ENCODE measurements at regions not wholly inside any gene's neighbourhood (a gene's known extent, or its start where the extent isn't known, plus 50 kb on each side); places are given as distances from the start of the nearest gene placed in this dataset.

GRCh38 chr10:120995768-120996167, 144.6 kb downstream of the WDR11 start:
- Histone ChIP-seq H4K20me1 (ENCODE audit: control insufficient read depth, insufficient read depth, low read length, poor library complexity, severe bottlenecking) (no peaks in the 10 kb centered on the region), H3K4me3 (ENCODE audit: control extremely low read depth in 1 of 5, extremely low read depth in 1 of 5, insufficient read depth in 1 of 5, low read depth in 2 of 5, low read length in 4 of 5) (no peak overlapping the region), H3K27me3 (replicated peaks in 1 of 4; ENCODE audit: control extremely low read depth in 1 of 4, control insufficient read depth in 3 of 4, insufficient read depth in 4 of 4, low read length in 3 of 4) (no peaks in the 10 kb centered on the region), H2AFZ (ENCODE audit: insufficient read depth, low read depth, low read length, poor library complexity, severe bottlenecking) (no peak overlapping the region), H3K9ac (ENCODE audit: low read length) (no peak overlapping the region), H3K4me1 (ENCODE audit: control insufficient read depth in 2 of 2, insufficient read depth in 2 of 2, low read length in 2 of 2) (no peaks in the 10 kb centered on the region), H3K27ac (ENCODE audit: low read length in 2 of 2) (no peak overlapping the region), H3K4me2 (replicated peaks; ENCODE audit: low read depth, low read length, poor library complexity, severe bottlenecking) (no peak overlapping the region), H3K9me3 (ENCODE audit: control extremely low read depth in 1 of 3, control insufficient read depth in 2 of 3, insufficient read depth in 1 of 3, low read length in 2 of 3) (peaks cover 0 to 22% (median 0%) of the 10 kb centered on the region in 3 donors), H3K36me3 (replicated peaks in 1 of 2; ENCODE audit: control extremely low read depth in 1 of 2, control insufficient read depth in 1 of 2, extremely low read depth in 1 of 2, insufficient read depth in 2 of 2, low read length in 1 of 2) (no peaks in the 10 kb centered on the region), H3K79me2 (ENCODE audit: control insufficient read depth, insufficient read depth, low read length) (no peaks in the 10 kb centered on the region)
- Mint-ChIP-seq H3K27me3 (peaks cover 8% of the 10 kb centered on the region), H3K27ac (no peak overlapping the region), H3K4me1 (no peaks in the 10 kb centered on the region), H3K9me3 (ENCODE audit: insufficient read depth) (no peaks in the 10 kb centered on the region), H3K4me3 (no peak overlapping the region)
- ChIA-PET CTCF (no interaction called here), POLR2A (no interaction called here)
- no peak for DNase-seq
- TF ChIP-seq CTCF (IDR thresholded peaks at IDR 0.05) (no peak), EZH2 (IDR thresholded peaks at IDR 0.05; ENCODE audit: borderline replicate concordance, insufficient read depth, low read depth, low read length, poor library complexity, severe bottlenecking) (no peak)
- 100% methylated on average over 3 of the region's 4 CpGs for WGBS (ENCODE audit: insufficient coverage)
- intact Hi-C loops (cut with micrococcal nuclease), result no loop called here
- ATAC-seq (ENCODE audit: low read depth), result no peak

- no peaks in the 10 kb centered on the region for H4K20me1 ChIP-seq (ENCODE audit: control insufficient read depth, insufficient read depth, low read length, poor library complexity, severe bottlenecking)
- Mint-ChIP-seq H3K9me3 (ENCODE audit: insufficient read depth) (no peaks in the 10 kb centered on the region), H3K4me3 (no peak overlapping the region), H3K27ac (no peak overlapping the region), H3K4me1 (no peaks in the 10 kb centered on the region), H3K27me3 (peaks cover 4% of the 10 kb centered on the region)
- H3K27ac ChIP-seq (ENCODE audit: low read length in 2 of 2), result no peak overlapping the region
- H3K4me3 ChIP-seq (ENCODE audit: control extremely low read depth in 1 of 5, extremely low read depth in 1 of 5, insufficient read depth in 1 of 5, low read depth in 2 of 5, low read length in 4 of 5), result no peak overlapping the region
- H3K27me3 ChIP-seq (replicated peaks in 1 of 4; ENCODE audit: control extremely low read depth in 1 of 4, control insufficient read depth in 3 of 4, insufficient read depth in 4 of 4, low read length in 3 of 4), result no peaks in the 10 kb centered on the region
- H3K4me1 ChIP-seq (ENCODE audit: control insufficient read depth in 2 of 2, insufficient read depth in 2 of 2, low read length in 2 of 2), result no peaks in the 10 kb centered on the region
- 84% methylated on average over 9 of the region's 9 CpGs for WGBS (ENCODE audit: insufficient coverage)
- no peak overlapping the region for H3K4me2 ChIP-seq (replicated peaks; ENCODE audit: low read depth, low read length, poor library complexity, severe bottlenecking)
- ATAC-seq (ENCODE audit: low read depth) (no peak), DNase-seq (no peak)
- TF ChIP-seq EZH2 (IDR thresholded peaks at IDR 0.05; ENCODE audit: borderline replicate concordance, insufficient read depth, low read depth, low read length, poor library complexity, severe bottlenecking) (no peak), CTCF (IDR thresholded peaks at IDR 0.05) (no peak)
- no peak overlapping the region for H2AFZ ChIP-seq (ENCODE audit: insufficient read depth, low read depth, low read length, poor library complexity, severe bottlenecking)
- ChIA-PET POLR2A (no interaction called here), CTCF (no interaction called here)
- no peaks in the 10 kb centered on the region for H3K79me2 ChIP-seq (ENCODE audit: control insufficient read depth, insufficient read depth, low read length)
- intact Hi-C loops (cut with micrococcal nuclease), result no loop called here
- H3K9me3 ChIP-seq (ENCODE audit: control extremely low read depth in 1 of 3, control insufficient read depth in 2 of 3, insufficient read depth in 1 of 3, low read length in 2 of 3), result peaks cover 0 to 22% (median 0%) of the 10 kb centered on the region in 3 donors
- H3K9ac ChIP-seq (ENCODE audit: low read length), result no peak overlapping the region
- no peaks in the 10 kb centered on the region for H3K36me3 ChIP-seq (replicated peaks in 1 of 2; ENCODE audit: control extremely low read depth in 1 of 2, control insufficient read depth in 1 of 2, extremely low read depth in 1 of 2, insufficient read depth in 2 of 2, low read length in 1 of 2)
Observed at GRCh38 chr10:120996456-120997034, 145.4 kb downstream of the WDR11 start.

Measured in B cell (primary cell).